ENCODE measurements at regions not wholly inside any gene's neighbourhood (a gene's known extent, or its start where the extent isn't known, plus 50 kb on each side); places are given as distances from the start of the nearest gene placed in this dataset.
"Not testable (repeated sequence)": the region's sequence is repeated elsewhere in the genome, so short reads cannot be mapped to it uniquely, and the experiment has no call there.

- TF ChIP-seq, protein P1, sequence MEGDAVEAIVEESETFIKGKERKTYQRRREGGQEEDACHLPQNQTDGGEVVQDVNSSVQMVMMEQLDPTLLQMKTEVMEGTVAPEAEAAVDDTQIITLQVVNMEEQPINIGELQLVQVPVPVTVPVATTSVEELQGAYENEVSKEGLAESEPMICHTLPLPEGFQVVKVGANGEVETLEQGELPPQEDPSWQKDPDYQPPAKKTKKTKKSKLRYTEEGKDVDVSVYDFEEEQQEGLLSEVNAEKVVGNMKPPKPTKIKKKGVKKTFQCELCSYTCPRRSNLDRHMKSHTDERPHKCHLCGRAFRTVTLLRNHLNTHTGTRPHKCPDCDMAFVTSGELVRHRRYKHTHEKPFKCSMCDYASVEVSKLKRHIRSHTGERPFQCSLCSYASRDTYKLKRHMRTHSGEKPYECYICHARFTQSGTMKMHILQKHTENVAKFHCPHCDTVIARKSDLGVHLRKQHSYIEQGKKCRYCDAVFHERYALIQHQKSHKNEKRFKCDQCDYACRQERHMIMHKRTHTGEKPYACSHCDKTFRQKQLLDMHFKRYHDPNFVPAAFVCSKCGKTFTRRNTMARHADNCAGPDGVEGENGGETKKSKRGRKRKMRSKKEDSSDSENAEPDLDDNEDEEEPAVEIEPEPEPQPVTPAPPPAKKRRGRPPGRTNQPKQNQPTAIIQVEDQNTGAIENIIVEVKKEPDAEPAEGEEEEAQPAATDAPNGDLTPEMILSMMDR (IDR thresholded peaks at IDR 0.05; ENCODE audit: low read length), result not testable (repeated sequence)
- not testable (repeated sequence) for TF ChIP-seq EZH2 (optimal IDR thresholded peaks at IDR 0.05; ENCODE audit: low read depth, low read length)
Observed at GRCh38 chr5:62217095-62217494, 88.9 kb upstream of the KIF2A start.
